HFFc6 (cell line): ENCODE measurements at regions not wholly inside any gene's neighbourhood (a gene's known extent, or its start where the extent isn't known, plus 50 kb on each side); places are given as distances from the start of the nearest gene placed in this dataset.
A peak's percentile ranks its signal among the peaks of the same experiment; 100 is the strongest.

Source experiments
- DNase-seq: peaks from one replicate; pipeline ENCODE4 v3.0.0-alpha.2; 2018
- H3K27ac Mint-ChIP-seq: 2 replicates; pipeline ENCODE4 v1.8.0; 2020; ENCODE audit warnings: mild to moderate bottlenecking, mixed read lengths
- H3K27me3 Mint-ChIP-seq: 2 replicates; pipeline ENCODE4 v1.8.0; 2021; ENCODE audit warnings: mild to moderate bottlenecking, moderate library complexity, mixed read lengths; ENCODE audit not compliant: insufficient read depth
- H3K36me3 Mint-ChIP-seq: 2 replicates; pipeline ENCODE4 v1.8.0; 2021; ENCODE audit warnings: low read depth, mixed read lengths
- H3K4me1 Mint-ChIP-seq: 2 replicates; pipeline ENCODE4 v1.8.0; 2020; ENCODE audit warnings: low read depth, mixed read lengths
- H3K4me3 Mint-ChIP-seq: 2 replicates; pipeline ENCODE4 v1.8.0; 2020; ENCODE audit warnings: mild to moderate bottlenecking, moderate library complexity, mixed read lengths
- H3K9me3 Mint-ChIP-seq: 2 replicates; pipeline ENCODE4 v1.8.0; 2020; ENCODE audit warnings: mild to moderate bottlenecking, mixed read lengths
- CTCF ChIP-seq: fragments of 200-600 bp; sonication (generic); IDR thresholded peaks from 2 replicates; pipeline ENCODE4 v1.5.0; 2021; ENCODE audit warnings: antibody characterized with exemption, mild to moderate bottlenecking

GRCh38 chr14:32022525-32022924 lies 54.6 kb upstream of the ARHGAP5 start:
- H3K9me3 Mint-ChIP-seq, result no peaks in the 10 kb centered on the region
- H3K4me1 Mint-ChIP-seq, result peaks cover 24% of the 10 kb centered on the region
- no peak for DNase-seq
- H3K27ac Mint-ChIP-seq, result no peak overlapping the region
- TF ChIP-seq CTCF, result no peak
- no peaks in the 10 kb centered on the region for H3K36me3 Mint-ChIP-seq
- H3K4me3 Mint-ChIP-seq, result no peak overlapping the region
- peaks cover 21% of the 10 kb centered on the region for H3K27me3 Mint-ChIP-seq

GRCh38 chr14:32022938-32023466 lies 54.1 kb upstream of the ARHGAP5 start:
- H3K4me3 Mint-ChIP-seq, result no peak overlapping the region
- H3K4me1 Mint-ChIP-seq, result peaks cover 28% of the 10 kb centered on the region
- no peaks in the 10 kb centered on the region for H3K36me3 Mint-ChIP-seq
- no peak for TF ChIP-seq CTCF
- H3K27ac Mint-ChIP-seq, result no peak overlapping the region
- no peaks in the 10 kb centered on the region for H3K9me3 Mint-ChIP-seq
- peaks cover 19% of the 10 kb centered on the region for H3K27me3 Mint-ChIP-seq
- no peak for DNase-seq

- Mint-ChIP-seq H3K36me3 (no peaks in the 10 kb centered on the region), H3K4me3 (no peak overlapping the region), H3K4me1 (peaks cover 33% of the 10 kb centered on the region), H3K27ac (no peak overlapping the region), H3K27me3 (peaks cover 22% of the 10 kb centered on the region), H3K9me3 (no peaks in the 10 kb centered on the region)
- DNase-seq, result no peak
- TF ChIP-seq CTCF, result no peak
Observed at GRCh38 chr14:32023540-32023939, 53.6 kb upstream of the ARHGAP5 start.

- TF ChIP-seq CTCF, result no peak
- peaks cover 37% of the 10 kb centered on the region for H3K4me1 Mint-ChIP-seq
- peak overlapping the region; percentile 10; the same call in 1 of the 2 replicates for H3K4me3 Mint-ChIP-seq
- no peaks in the 10 kb centered on the region for H3K36me3 Mint-ChIP-seq
- no peak overlapping the region for H3K27ac Mint-ChIP-seq
- H3K9me3 Mint-ChIP-seq, result no peaks in the 10 kb centered on the region
- peak; percentile 32 for DNase-seq
- H3K27me3 Mint-ChIP-seq, result peaks cover 14% of the 10 kb centered on the region
Observed at GRCh38 chr14:32027255-32027939, 49.7 kb upstream of the ARHGAP5 start.
